22Rv1 (cell line): ENCODE measurements at regions not wholly inside any gene's neighbourhood (a gene's known extent, or its start where the extent isn't known, plus 50 kb on each side); places are given as distances from the start of the nearest gene placed in this dataset.

Experiments used
- ZFX ChIP-seq: fragments of 450-650 bp; IDR thresholded peaks from 2 replicates; pipeline ENCODE4 v1.6.1; 2017; ENCODE audit warnings: antibody characterized with exemption, borderline replicate concordance
- TF ChIP-seq, protein P1 (sequence below): fragments of 450-650 bp; IDR thresholded peaks from 2 replicates; pipeline ENCODE4 v1.5.1; 2017; ENCODE audit warnings: mild to moderate bottlenecking

DNA sequence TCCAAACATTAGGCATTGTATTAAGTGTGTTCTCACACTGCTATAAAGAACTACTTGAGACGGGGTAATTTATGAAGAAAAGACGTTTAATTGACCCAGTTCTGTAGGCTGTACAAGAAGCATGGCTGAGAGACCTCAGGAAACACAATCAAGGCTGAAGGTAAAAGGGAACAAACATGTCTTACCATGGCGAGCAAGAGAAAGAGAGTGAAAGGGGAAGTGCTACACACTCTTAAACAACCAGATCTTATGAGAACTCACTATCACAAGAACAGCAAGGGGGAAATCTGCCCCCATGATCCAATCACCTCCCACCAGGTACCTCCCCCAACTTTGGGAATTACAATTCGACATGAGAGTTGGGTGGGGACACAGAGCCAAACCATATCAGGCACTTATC, 86.6 kb upstream of the TOP1 start:
- TF ChIP-seq, protein P1, sequence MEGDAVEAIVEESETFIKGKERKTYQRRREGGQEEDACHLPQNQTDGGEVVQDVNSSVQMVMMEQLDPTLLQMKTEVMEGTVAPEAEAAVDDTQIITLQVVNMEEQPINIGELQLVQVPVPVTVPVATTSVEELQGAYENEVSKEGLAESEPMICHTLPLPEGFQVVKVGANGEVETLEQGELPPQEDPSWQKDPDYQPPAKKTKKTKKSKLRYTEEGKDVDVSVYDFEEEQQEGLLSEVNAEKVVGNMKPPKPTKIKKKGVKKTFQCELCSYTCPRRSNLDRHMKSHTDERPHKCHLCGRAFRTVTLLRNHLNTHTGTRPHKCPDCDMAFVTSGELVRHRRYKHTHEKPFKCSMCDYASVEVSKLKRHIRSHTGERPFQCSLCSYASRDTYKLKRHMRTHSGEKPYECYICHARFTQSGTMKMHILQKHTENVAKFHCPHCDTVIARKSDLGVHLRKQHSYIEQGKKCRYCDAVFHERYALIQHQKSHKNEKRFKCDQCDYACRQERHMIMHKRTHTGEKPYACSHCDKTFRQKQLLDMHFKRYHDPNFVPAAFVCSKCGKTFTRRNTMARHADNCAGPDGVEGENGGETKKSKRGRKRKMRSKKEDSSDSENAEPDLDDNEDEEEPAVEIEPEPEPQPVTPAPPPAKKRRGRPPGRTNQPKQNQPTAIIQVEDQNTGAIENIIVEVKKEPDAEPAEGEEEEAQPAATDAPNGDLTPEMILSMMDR: no peak
- no peak for TF ChIP-seq ZFX
